HG03469 (cell line): ENCODE measurements at regions not wholly inside any gene's neighbourhood (a gene's known extent, or its start where the extent isn't known, plus 50 kb on each side); places are given as distances from the start of the nearest gene placed in this dataset.
"Not testable (repeated sequence)": the region's sequence is repeated elsewhere in the genome, so short reads cannot be mapped to it uniquely, and the experiment has no call there.

ENCODE experiments used
- ATAC-seq: cut with Tn5 transposase; IDR thresholded peaks from one replicate; pipeline ENCODE4 v1.9.1; 2021; ENCODE audit warnings: mild to moderate bottlenecking, moderate library complexity, moderate number of reproducible peaks; ENCODE audit not compliant: unreplicated experiment

GRCh38 chr10:128571745-128572144 lies 445.5 kb upstream of the MKI67 start:
- ATAC-seq: no peak

GRCh38 chr10:128572696-128573095 lies 446.5 kb upstream of the MKI67 start:
- no peak for ATAC-seq

GRCh38 chr10:128573281-128573845 lies 447.1 kb upstream of the MKI67 start:
- ATAC-seq: no peak

GRCh38 chr10:128573986-128574385 lies 447.8 kb upstream of the MKI67 start:
- no peak for ATAC-seq

- ATAC-seq: no peak
These were observed 448.5 kb upstream of the MKI67 start for GRCh38 chr10:128574581-128575210.

GRCh38 chr10:128575761-128576160 lies 449.5 kb upstream of the MKI67 start:
- no peak for ATAC-seq

- no peak for ATAC-seq
These were observed 450.1 kb upstream of the MKI67 start for GRCh38 chr10:128576336-128576735.

- no peak for ATAC-seq
These were observed 450.9 kb upstream of the MKI67 start for GRCh38 chr10:128576943-128577670.

GRCh38 chr10:128577958-128578750 lies 451.9 kb upstream of the MKI67 start:
- ATAC-seq: no peak

GRCh38 chr10:128578766-128579165 lies 452.5 kb upstream of the MKI67 start:
- ATAC-seq: no peak

GRCh38 chr10:128579280-128579865 lies 453.1 kb upstream of the MKI67 start:
- ATAC-seq: no peak

- ATAC-seq: no peak
These were observed 453.7 kb upstream of the MKI67 start for GRCh38 chr10:128579901-128580300.

- not testable (repeated sequence) for ATAC-seq
These were observed 456.9 kb upstream of the MKI67 start for GRCh38 chr10:128583125-128583524.

- ATAC-seq: not testable (repeated sequence)
These were observed 460.4 kb upstream of the MKI67 start for GRCh38 chr10:128586599-128586998.

GRCh38 chr10:128587689-128588088 lies 461.5 kb upstream of the MKI67 start:
- no peak for ATAC-seq

GRCh38 chr10:128588402-128588801 lies 462.2 kb upstream of the MKI67 start:
- ATAC-seq: no peak

GRCh38 chr10:128594688-128595087 lies 468.5 kb upstream of the MKI67 start:
- ATAC-seq: no peak

GRCh38 chr10:128596906-128597305 lies 470.7 kb upstream of the MKI67 start:
- no peak for ATAC-seq

GRCh38 chr10:128599030-128599429 lies 472.8 kb upstream of the MKI67 start:
- no peak for ATAC-seq

GRCh38 chr10:128599538-128599937 lies 473.3 kb upstream of the MKI67 start:
- no peak for ATAC-seq

- ATAC-seq: no peak
These were observed 476.0 kb upstream of the MKI67 start for GRCh38 chr10:128602183-128602582.
